Upper lobe of left lung (tissue), 4 donors: ENCODE measurements at regions not wholly inside any gene's neighbourhood (a gene's known extent, or its start where the extent isn't known, plus 50 kb on each side); places are given as distances from the start of the nearest gene placed in this dataset.

ENCODE experiments used
- CTCF ChIP-seq, 6 experiments: fragments of 450-650 bp in 4 of 6; fragments of 200-600 bp in 2 of 6; sonication (generic) in 2 of 6; IDR thresholded peaks; one replicate each; pipeline ENCODE4 v1.5.1; 2016 to 2019; ENCODE audit warnings: antibody characterized with exemption in 6 of 6
- EP300 ChIP-seq, 4 donors: sonication (generic); formaldehyde crosslinking; IDR thresholded peaks; one replicate each; pipeline ENCODE4 v1.5.1; 2017; ENCODE audit warnings: antibody characterized with exemption in 4 of 4, control low read depth in 2 of 4
- POLR2A ChIP-seq, 4 donors: fragments of 450-650 bp; IDR thresholded peaks; one replicate each; pipeline ENCODE4 v1.5.1; 2016 to 2017; ENCODE audit warnings: antibody characterized with exemption in 4 of 4, mild to moderate bottlenecking in 2 of 4
- POLR2AphosphoS5 ChIP-seq, 2 donors: sonication (generic); formaldehyde crosslinking; IDR thresholded peaks; one replicate each; pipeline ENCODE4 v1.5.1; 2017; ENCODE audit warnings: antibody characterized with exemption in 2 of 2

GRCh38 chr9:82894961-82895821 is 167.8 kb downstream of the RASEF start:
- TF ChIP-seq CTCF (IDR thresholded peaks at IDR 0.05) (no peak), POLR2AphosphoS5 (IDR thresholded peaks at IDR 0.05) (no peak), POLR2A (IDR thresholded peaks at IDR 0.05) (no peak), EP300 (IDR thresholded peaks at IDR 0.05) (no peak)
